BLaER1 (cell line): ENCODE measurements at regions not wholly inside any gene's neighbourhood (a gene's known extent, or its start where the extent isn't known, plus 50 kb on each side); places are given as distances from the start of the nearest gene placed in this dataset.
"Not testable (repeated sequence)": the region's sequence is repeated elsewhere in the genome, so short reads cannot be mapped to it uniquely, and the experiment has no call there.

Experiments
- H3K27ac ChIP-seq: shearing (Covaris generic); formaldehyde crosslinking; 2 replicates; pipeline ENCODE4 v1.8.1; 2022
- H3K27me3 ChIP-seq: shearing (Covaris generic); formaldehyde crosslinking; 2 replicates; pipeline ENCODE4 v1.8.1; 2022
- H3K36me3 ChIP-seq: shearing (Covaris generic); formaldehyde crosslinking; 2 replicates; pipeline ENCODE4 v1.8.1; 2022
- H3K4me1 ChIP-seq: shearing (Covaris generic); formaldehyde crosslinking; 2 replicates; pipeline ENCODE4 v1.8.1; 2022
- H3K4me2 ChIP-seq: shearing (Covaris generic); formaldehyde crosslinking; 2 replicates; pipeline ENCODE4 v1.8.1; 2022
- H3K4me3 ChIP-seq: shearing (Covaris generic); formaldehyde crosslinking; 2 replicates; pipeline ENCODE4 v1.8.1; 2022
- H3K9ac ChIP-seq: shearing (Covaris generic); formaldehyde crosslinking; 2 replicates; pipeline ENCODE4 v1.8.1; 2022
- H3K9me3 ChIP-seq: shearing (Covaris generic); formaldehyde crosslinking; 2 replicates; pipeline ENCODE4 v1.8.1; 2022
- H4K20me1 ChIP-seq: shearing (Covaris generic); formaldehyde crosslinking; 2 replicates; pipeline ENCODE4 v1.8.1; 2022
- Cebpa-rat ChIP-seq: shearing (Covaris generic); IDR thresholded peaks from 2 replicates; pipeline ENCODE4 v1.8.1; 2022

DNA sequence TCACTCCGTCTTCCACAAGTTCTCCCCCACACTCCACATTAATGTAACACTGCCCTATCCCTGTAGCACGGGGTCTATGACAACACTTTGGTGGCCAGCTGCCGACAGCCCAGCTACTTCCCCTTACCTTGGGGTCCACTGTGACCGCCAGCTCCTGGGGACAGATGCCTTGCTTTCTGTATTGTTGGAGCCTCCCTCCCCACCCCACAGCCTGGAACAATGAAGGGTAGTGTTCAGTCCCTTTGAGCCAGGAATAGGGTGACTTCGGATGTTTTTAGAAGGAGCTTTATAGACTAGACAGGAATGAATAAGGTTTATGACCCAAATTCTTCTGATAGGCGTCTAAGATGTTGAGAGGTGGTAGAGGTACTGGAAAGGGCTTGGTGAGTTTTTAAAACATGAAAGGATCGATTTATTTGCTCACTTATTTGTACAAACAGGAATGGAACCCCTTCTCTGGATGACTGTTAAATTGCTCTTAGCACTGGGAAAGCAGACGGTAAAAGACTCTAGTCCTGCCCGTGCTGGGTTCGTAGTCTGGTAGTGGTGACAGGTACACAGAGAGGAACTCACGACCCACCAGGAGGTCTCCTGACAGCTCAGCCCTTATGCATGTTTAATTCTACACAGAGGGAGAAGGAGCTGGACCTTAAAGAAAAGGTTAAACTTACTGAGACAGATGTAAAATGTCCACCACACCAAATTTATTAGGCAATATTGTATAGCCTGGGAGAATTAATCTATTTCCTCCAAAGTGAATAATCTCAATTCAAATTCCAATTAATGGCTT, 90.9 kb downstream of the MYCN start:
- Histone ChIP-seq H3K9ac (no peak overlapping the region), H3K4me2 (no peak overlapping the region), H3K4me3 (no peak overlapping the region), H3K27ac (no peak overlapping the region), H3K27me3 (no peaks in the 10 kb centered on the region), H3K4me1 (peaks cover 10% of the 10 kb centered on the region), H3K9me3 (no peaks in the 10 kb centered on the region), H4K20me1 (no peaks in the 10 kb centered on the region), H3K36me3 (no peaks in the 10 kb centered on the region)
- TF ChIP-seq Cebpa-rat: no peak

DNA sequence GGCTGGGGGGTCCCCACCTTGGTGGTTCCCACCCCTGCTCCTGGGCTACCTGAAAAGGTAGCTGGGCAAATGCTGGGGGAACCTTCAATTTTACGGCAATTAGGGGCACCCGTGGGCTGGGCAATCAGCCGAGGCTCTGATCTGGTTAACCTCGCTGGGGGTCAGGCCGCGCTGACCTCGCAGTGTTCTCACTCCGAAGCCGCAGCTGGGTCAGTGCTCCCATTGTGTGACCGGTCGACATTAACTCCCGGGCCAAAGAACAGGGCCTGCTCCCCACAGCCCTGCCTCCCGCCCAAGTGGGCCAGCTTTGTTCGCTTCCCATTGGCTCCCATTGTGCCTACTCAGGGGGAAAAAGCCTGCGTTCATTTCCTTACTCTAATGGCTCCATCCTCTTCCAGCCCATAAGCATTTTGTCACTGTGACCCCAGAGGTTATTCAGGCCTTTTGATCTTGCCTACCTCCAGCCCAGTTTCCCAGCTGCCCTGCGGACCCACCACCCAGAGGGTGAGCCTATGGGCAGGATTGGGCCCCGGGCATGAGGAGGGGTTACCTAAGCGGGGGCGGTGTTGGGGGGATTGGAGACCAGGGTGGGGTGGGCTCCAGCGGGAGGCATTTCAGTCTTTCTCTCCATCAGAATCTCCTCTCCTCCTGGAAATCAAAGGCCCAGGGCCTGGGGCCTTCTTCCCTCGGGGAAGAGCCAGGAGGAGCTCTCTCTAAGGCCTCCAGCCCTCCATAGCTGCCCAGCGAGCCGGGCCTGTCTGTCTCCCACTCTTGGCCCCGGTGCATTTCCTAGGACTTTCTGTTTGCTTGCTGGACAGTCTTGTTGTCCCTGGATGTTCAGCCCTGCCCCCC, 90.1 kb downstream of the MYCN start:
- TF ChIP-seq Cebpa-rat: no peak
- Histone ChIP-seq H3K4me2 (no peak overlapping the region), H3K4me1 (peaks cover 3% of the 10 kb centered on the region; the same call in 1 of the 2 replicates)

DNA sequence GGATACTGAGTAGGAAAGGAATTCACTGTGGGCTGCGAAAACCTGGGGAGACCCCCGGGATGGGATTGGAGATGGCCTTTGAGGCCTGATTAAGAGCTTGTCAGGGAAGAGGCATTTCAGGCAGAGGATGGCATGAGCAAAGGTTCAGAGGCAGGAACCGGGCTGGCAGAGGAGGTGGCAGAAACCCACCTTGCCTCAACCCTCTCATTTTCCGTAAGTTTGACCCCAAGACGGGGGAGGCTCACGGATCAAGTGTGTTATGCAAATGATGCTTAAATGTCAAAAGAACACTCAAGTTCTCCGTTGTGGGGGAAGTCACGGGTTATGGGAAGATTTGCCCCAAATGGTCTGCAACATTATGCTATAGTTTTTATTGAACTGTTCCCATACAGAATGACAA, 88.3 kb downstream of the MYCN start:
- Histone ChIP-seq H4K20me1 (no peaks in the 10 kb centered on the region), H3K9ac (no peak overlapping the region), H3K27me3 (no peaks in the 10 kb centered on the region), H3K27ac (no peak overlapping the region), H3K9me3 (no peaks in the 10 kb centered on the region), H3K4me3 (no peak overlapping the region), H3K4me1 (no peaks in the 10 kb centered on the region), H3K36me3 (no peaks in the 10 kb centered on the region), H3K4me2 (no peak overlapping the region)
- no peak for TF ChIP-seq Cebpa-rat

More for the DNA sequence above, 90.1 kb downstream of the MYCN start:
- Histone ChIP-seq H4K20me1 (no peaks in the 10 kb centered on the region), H3K27me3 (no peaks in the 10 kb centered on the region), H3K4me3 (no peak overlapping the region), H3K9ac (no peak overlapping the region), H3K27ac (no peak overlapping the region), H3K36me3 (no peaks in the 10 kb centered on the region), H3K9me3 (no peaks in the 10 kb centered on the region)

DNA sequence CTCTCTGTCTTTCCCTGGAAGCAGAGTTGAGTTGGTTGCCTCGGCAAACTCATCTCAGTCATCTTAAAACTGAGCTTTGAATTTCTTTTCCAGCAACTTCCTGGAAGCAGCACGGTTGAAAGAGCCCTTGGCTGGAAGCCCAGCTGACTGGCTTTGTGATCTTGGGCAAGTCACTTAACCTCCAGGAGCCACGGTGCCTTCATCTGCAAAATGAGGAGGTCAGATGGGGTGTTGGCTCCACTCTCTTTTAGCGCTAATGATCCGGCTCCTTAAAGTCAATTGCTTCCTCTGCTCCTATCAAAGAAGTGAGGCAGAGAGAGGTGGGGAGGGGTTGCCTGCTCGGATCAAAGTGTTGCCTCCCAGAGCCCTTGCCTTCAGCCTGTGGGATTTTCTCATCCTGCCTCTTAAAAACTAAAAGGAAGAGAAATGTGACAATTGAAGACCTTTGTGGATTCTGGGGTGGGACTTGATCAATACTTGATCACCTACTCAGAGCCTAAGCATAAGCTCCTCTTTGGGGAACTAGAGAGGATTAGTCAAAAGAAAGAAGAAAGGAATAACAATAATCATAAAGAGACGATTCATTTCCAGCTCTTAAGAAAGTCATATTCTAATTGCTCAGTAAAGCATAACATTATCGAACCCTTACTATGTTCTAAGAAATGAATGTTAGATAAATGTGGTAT, 86.6 kb downstream of the MYCN start:
- Histone ChIP-seq H3K9ac (no peak overlapping the region), H3K27me3 (no peaks in the 10 kb centered on the region), H3K36me3 (no peaks in the 10 kb centered on the region), H3K27ac (no peak overlapping the region), H3K4me2 (no peak overlapping the region), H3K4me3 (no peak overlapping the region), H3K4me1 (no peaks in the 10 kb centered on the region), H3K9me3 (no peaks in the 10 kb centered on the region), H4K20me1 (no peaks in the 10 kb centered on the region)
- no peak for TF ChIP-seq Cebpa-rat

DNA sequence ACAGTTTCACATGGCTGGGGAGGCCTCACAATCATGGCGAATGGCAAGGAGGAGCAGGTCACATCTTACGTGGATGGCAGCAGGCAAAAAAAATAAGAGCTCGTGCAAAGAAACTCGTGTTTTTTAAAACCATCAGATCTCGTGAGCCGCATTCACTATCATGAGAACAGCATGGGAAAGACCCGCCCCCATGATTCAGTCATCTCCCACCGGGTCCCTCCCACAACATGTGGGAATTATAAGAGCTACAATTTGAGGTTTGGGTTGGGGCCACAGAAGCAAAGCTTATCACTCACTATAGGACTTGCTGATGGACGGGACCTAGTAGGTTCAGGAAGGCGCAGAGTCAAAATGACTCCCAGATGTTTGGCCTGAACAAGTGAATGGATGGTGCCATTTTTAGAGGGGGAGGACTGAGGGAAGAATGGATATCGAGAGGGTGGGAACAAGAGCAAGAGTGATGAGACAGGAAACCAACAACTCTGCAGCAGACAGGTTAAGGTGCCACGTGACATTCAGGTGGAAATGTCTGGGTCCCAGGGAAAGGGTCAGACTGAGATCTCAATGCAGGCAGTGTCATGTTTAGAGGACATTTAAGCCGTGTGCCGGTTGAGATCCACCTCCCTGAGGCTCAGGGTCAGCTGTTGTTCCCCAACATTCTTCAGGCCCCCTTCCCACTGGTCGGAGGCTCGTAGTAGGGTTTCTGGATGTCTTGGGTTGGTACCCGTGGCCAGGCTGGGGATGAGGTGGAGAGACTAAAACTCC, 85.7 kb downstream of the MYCN start:
- Histone ChIP-seq H3K4me1 (no peaks in the 10 kb centered on the region), H3K9ac (no peak overlapping the region), H3K36me3 (no peaks in the 10 kb centered on the region), H3K9me3 (no peaks in the 10 kb centered on the region), H3K27ac (no peak overlapping the region), H4K20me1 (no peaks in the 10 kb centered on the region), H3K4me3 (no peak overlapping the region), H3K27me3 (no peaks in the 10 kb centered on the region), H3K4me2 (no peak overlapping the region)
- TF ChIP-seq Cebpa-rat: no peak

DNA sequence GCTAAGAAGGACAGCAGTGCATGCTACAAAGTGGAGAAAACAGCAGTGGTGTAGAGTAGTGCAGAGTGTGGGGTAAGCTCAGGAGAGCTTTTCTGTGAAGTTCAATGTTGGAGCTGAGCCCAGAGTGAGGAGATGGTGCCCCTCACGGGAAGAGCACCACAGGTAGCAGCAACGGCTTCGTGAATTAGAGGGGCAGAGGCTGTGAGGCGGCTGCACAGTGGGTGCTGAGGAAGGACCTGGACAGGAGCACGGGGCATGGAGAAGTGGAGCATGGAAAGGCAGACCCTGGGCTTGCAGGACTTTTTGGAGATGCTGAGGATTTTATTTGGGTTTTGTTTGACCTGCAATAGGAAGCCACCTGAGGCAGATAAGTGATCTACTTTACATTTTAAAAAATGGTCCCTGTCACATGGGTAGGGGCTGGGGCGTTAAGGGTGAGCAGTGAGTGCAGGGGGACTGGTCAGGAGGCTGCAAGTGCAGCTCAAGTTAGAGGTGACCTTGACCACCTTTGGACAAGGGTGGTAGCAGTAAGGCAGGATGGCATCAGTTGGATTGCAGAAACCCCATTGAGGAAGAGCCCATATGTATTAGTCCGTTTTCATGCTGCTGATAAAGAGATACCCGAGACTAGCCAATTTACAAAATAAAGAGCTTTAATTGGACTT, 85.0 kb downstream of the MYCN start:
- no peaks in the 10 kb centered on the region for H3K9me3 ChIP-seq
- TF ChIP-seq Cebpa-rat: no peak
- H3K27ac ChIP-seq: no peak overlapping the region
- H3K4me2 ChIP-seq: no peak overlapping the region
- H4K20me1 ChIP-seq: no peaks in the 10 kb centered on the region
- no peaks in the 10 kb centered on the region for H3K27me3 ChIP-seq
- H3K4me1 ChIP-seq: no peaks in the 10 kb centered on the region
- H3K9ac ChIP-seq: no peak overlapping the region
- no peak overlapping the region for H3K4me3 ChIP-seq
- no peaks in the 10 kb centered on the region for H3K36me3 ChIP-seq

DNA sequence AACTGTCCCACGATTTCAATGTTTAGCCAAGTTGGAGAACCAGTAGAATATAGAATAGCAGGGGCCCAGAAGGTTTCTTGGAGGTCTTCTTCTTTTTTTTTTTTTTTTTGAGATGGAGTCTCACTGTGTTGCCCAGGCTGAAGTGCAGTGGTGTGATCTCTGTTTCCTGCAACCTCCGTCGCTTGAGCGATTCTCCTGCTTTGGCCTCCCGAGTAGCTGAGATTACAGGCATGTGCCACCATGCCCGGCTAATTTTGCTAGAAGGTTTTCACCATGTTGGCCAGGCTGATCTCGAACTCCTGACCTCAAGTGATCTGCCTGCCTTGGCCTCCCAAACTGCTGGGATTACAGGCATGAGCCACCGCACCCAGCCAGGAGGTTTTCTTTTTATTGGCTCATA, 84.3 kb downstream of the MYCN start:
- H3K4me2 ChIP-seq, H3K9ac ChIP-seq, H3K27ac ChIP-seq, H3K4me3 ChIP-seq, H3K9me3 ChIP-seq, H4K20me1 ChIP-seq, H3K36me3 ChIP-seq, H3K27me3 ChIP-seq, H3K4me1 ChIP-seq: not testable (repeated sequence)

DNA sequence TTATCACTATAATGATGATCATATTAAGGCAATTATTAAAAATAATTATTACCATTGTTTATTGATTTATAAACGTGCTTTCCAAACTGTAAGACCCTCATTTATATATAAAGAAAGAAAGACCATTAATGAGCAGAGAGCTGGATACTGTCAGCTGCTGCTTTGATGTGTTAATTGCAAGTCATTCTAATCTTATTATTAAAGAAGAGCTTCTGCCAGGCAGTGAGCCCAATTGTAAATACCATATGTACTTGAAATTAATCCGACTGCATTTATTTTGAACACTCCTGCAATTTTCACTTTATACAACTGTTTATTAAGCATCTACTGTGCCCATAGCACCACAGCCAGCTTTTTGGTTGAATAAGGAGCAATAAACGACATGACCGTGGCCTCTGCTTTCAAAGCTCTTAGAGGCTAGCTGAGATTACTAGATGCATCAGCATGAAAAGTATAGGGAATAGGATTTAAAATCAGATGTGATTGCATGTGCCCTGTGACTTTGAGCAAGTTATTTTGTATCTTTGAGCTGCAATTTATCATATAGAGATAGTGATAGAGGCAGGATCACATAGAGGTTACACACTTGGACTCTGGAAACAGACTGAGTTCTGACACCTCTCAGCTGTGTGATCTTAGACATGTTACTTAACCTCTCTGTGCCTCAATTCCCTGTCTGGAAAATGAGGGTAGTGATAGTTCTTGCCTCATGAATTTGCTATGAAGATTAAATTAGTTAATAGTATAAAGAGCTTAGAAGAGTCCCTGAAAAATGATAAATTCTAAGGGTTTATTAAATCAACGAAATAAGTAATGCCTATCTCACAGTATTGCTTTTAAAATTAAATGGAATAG, 83.4 kb downstream of the MYCN start:
- H3K4me1 ChIP-seq: 0 out of 2 replicates have a peak, but pooled peaks cover 3% of the 10 kb centered on the region
- TF ChIP-seq Cebpa-rat: no peak
- no peak overlapping the region for H3K4me3 ChIP-seq
- no peak overlapping the region for H3K4me2 ChIP-seq
- no peak overlapping the region for H3K9ac ChIP-seq
- H3K36me3 ChIP-seq: no peaks in the 10 kb centered on the region
- no peaks in the 10 kb centered on the region for H3K9me3 ChIP-seq
- H4K20me1 ChIP-seq: no peaks in the 10 kb centered on the region
- H3K27me3 ChIP-seq: no peaks in the 10 kb centered on the region
- H3K27ac ChIP-seq: no peak overlapping the region
